KOPT-K1 (cell line): ENCODE measurements at regions not wholly inside any gene's neighbourhood (a gene's known extent, or its start where the extent isn't known, plus 50 kb on each side); places are given as distances from the start of the nearest gene placed in this dataset.

Experiments
- H3K27ac ChIP-seq: fragments of 200-600 bp; sonication (generic); 2 replicates; pipeline ENCODE4 v1.5.1; 2016; ENCODE audit warnings: antibody characterized with exemption, mild to moderate bottlenecking, low read depth, low read length; ENCODE audit not compliant: poor library complexity, severe bottlenecking
- H3K36me3 ChIP-seq: fragments of 200-600 bp; sonication (generic); 2 replicates; pipeline ENCODE4 v1.5.1; 2017; ENCODE audit warnings: antibody characterized with exemption, mild to moderate bottlenecking, low read length, moderate library complexity; ENCODE audit not compliant: insufficient read depth
- H3K9me3 ChIP-seq: fragments of 200-600 bp; sonication (generic); 2 replicates; pipeline ENCODE4 v1.5.1; 2017; ENCODE audit warnings: antibody characterized with exemption, low read length, mild to moderate bottlenecking; ENCODE audit not compliant: insufficient read depth, poor library complexity, severe bottlenecking

DNA sequence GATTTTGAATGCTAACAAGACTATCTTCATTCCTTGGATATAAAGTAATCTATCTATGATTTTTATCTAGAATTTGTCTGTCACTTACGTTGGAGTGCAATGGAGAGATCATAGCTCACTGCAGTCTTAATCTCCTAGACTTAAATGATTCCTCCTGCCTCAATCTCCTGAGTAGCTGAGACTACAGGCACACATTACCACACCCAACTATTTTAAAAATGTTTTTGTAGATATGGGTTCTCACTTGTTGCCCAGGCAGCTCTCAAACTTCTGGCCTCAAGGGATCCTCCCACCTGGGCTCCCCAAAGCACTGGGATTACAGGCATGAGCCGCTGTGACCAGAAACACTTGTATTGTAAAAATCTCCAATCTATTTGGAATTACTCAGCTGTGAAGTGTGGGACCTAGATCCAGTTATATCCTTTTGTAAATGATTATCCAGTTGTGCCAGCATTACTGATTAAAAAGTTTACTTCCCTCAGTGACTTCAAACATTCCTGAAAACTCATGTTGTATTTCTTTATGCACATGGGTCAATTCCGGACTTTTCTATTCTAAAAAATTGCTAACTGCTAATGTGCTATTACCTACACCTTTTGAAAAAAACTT is 1793.8 kb upstream of the WWC1 start:
- Histone ChIP-seq H3K27ac (no peak overlapping the region), H3K36me3 (no peaks in the 10 kb centered on the region), H3K9me3 (no peaks in the 10 kb centered on the region)

DNA sequence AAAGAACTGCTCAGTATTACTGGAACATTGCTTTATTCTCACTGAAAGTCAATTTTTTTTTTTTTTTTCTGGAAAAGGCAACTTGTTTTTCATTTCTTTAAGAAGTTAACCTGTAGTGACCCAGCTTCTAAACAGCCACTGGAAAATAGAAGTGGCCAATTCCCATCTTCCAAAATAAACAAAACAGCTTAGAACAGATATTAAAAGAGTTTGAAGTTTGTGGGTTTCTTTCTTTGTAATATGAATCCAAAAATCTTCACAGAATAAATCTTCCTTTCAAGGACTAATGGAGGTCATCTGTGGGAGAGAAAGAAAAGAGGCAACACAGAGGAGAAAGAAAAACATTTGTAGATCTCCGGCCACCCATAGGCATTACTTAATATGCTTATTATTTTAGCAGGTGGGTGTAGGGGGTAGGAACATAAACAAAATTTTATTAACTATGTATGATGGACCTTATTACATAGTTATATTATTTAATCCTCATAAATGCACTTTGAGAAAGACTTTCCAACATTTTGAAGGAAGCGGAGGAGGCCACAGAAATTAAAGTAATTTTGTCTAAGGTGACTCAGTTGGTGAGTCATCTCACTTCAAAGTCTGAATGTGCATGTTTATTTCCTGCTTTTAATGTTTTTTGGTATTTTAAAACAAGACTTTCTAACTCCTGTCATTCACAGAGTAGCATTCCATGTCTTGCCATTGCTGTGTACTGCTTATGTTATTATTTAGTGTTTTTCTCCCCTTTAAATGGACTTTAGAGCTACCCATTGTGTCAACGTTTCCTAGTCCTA is 1791.8 kb upstream of the WWC1 start:
- no peaks in the 10 kb centered on the region for H3K9me3 ChIP-seq
- no peak overlapping the region for H3K27ac ChIP-seq
- no peaks in the 10 kb centered on the region for H3K36me3 ChIP-seq

DNA sequence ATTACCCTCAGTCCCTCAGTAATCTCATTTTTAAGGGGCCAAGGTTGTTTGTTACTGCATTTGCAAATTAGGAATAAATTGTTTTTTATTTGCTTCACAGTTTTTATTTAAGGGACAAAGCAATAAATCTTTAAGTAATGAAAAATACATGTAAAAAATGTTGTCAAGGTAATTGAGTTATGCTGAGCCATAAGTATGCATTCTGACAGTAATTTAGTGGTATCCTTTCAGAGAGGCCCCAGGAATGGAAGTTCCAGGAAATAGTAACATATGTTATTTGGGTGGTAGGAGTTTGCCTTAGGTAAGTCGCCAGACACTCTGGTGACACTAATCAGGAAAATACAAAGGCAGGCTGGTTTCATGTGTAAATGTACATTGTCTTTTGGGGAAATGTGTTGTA is 1787.9 kb upstream of the WWC1 start:
- Histone ChIP-seq H3K9me3 (no peaks in the 10 kb centered on the region), H3K27ac (no peak overlapping the region), H3K36me3 (no peaks in the 10 kb centered on the region)

DNA sequence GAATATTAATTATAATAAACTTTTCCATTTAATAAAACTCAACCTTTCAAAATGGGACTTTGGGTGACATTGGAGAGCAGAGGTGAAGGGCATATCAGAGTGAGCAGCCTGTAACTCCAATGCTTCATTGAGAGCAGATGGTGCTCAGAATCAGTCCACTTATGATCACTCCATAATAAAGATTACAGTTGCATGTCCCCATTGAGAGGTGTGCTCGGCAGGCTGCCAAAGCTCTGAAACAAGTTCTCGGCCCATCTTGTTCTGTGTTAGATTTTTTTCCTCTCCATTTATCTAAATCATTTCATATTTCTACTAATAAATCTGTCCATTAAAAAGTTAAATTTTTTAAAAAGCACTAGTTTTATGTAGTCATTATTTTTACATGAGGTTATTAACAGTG is 1786.4 kb upstream of the WWC1 start:
- no peaks in the 10 kb centered on the region for H3K9me3 ChIP-seq
- H3K27ac ChIP-seq = no peak overlapping the region
- H3K36me3 ChIP-seq = no peaks in the 10 kb centered on the region

DNA sequence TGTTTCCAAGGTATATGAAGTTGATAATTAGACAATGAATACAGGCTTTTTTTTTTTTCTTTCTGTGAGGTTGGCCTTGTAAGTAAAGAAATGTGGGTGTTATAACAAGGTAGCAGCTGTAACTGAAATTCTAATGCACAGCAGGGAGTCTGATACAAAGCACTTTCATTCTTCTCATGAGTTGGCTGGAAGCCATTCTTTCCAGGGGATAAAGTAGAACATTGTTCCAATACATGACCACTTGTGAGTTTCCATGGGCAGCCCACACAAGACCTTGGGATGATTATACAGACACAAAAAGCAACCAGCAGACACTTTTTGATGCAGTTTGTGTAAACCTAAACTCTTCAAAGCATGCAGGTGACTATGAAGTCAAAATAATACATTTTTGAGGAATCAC is 1785.9 kb upstream of the WWC1 start:
- no peak overlapping the region for H3K27ac ChIP-seq
- H3K36me3 ChIP-seq = no peaks in the 10 kb centered on the region
- H3K9me3 ChIP-seq = no peaks in the 10 kb centered on the region

DNA sequence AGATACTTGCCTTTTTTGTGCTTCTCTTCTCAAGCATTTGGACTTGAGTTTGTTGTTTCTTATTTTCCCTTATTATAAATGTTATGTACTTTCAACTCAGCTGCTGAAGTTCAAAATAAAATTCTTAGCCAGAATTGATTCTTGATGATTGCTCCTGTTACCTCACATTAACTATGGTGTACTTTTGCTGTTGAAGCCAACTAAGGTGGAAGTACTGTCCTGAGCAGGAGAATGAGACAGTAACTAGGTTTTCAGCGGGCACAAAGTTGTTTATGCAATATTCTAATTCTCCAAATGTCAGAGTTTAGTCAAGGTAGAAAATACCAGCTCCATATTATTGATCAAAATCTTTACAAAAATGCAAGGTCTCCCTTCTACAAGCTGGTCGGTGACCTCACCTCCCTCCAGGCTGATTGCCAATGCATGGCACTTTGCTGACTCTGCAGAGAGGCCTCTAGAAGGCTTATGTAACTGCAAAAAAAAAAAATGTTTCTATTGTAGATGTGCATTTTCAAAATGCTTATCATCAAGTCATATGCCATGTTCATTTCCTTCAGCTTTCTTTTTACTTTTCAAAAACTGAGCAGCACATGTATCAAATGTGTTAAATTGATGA is 1783.5 kb upstream of the WWC1 start:
- H3K27ac ChIP-seq = no peak overlapping the region
- no peaks in the 10 kb centered on the region for H3K36me3 ChIP-seq
- no peaks in the 10 kb centered on the region for H3K9me3 ChIP-seq

DNA sequence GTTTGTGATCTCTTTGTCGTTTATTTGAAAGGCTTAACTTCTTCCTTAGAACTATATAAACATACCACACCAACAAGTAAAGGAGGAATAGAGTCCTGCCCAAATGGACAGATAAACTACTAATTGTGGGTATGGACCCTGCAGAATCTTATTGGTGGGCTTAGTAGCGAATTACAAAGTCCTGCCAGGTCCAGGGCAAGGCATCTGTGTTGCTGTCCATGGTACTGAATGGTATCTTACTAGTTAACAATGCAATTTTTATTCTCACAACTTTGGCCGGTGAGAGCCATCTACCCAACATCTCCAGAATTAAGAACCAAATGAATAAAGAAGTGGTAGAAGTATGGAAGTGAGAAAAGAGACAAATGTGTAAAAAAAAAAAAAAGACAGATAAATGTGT is 1782.4 kb upstream of the WWC1 start:
- Histone ChIP-seq H3K27ac (no peak overlapping the region), H3K9me3 (no peaks in the 10 kb centered on the region), H3K36me3 (no peaks in the 10 kb centered on the region)

DNA sequence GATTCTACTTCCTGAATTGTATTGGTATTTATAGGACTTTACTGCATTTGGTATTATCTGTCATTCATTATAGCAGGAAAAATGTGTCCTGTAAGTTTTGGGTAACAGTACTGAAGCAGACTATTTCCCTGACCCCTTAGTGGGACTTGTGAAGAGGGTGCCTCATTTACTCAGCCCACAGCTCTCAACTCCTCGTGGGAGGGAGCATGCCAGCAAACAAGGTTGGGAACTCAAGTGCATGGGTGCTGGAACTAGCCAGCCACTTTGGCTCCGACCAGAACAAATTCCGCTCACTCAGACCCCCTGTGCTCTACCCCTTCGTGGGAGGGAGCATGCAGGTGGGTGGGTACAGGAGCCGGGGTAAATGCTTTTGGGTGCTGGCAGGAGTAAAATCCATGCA is 1773.5 kb upstream of the WWC1 start:
- Histone ChIP-seq H3K36me3 (no peaks in the 10 kb centered on the region), H3K9me3 (no peaks in the 10 kb centered on the region), H3K27ac (no peak overlapping the region)

DNA sequence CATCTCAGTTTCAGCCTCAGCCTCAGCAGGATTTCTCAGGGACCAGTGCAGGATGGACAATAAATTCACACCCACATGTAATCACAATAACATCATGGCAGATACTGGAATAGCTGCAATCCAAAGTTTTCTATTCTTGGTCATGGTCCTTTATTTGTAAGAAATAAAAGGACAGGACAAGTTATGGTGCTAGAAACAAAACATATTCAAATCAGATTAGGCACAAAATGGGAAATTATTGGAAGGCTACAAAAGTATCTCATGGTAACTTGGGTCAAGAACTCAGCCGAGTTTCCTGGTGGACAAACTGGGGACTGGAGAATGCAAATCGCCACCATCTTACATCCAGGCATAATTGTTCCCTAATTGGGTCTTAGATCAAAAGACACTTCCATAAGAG is 1768.2 kb upstream of the WWC1 start:
- no peaks in the 10 kb centered on the region for H3K9me3 ChIP-seq
- H3K27ac ChIP-seq = no peak overlapping the region
- no peaks in the 10 kb centered on the region for H3K36me3 ChIP-seq

DNA sequence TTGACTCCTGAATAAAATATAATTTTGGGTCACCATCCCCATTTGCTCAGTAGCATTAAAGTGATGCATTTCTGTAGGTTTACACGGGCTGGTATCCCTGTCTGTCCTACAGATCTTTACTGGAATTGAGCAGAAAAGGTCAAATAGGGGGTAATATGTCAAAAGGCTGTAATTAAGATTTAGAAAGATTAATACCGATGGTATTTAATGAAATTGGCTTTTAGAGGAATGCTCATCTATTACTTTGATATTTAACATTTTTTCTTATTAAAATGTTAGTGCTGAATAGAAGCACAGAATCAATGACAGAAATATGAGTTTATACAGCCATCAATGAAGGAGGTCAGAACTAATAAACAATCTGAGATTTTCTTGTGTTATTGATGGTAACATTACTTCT is 1762.2 kb upstream of the WWC1 start:
- no peaks in the 10 kb centered on the region for H3K9me3 ChIP-seq

DNA sequence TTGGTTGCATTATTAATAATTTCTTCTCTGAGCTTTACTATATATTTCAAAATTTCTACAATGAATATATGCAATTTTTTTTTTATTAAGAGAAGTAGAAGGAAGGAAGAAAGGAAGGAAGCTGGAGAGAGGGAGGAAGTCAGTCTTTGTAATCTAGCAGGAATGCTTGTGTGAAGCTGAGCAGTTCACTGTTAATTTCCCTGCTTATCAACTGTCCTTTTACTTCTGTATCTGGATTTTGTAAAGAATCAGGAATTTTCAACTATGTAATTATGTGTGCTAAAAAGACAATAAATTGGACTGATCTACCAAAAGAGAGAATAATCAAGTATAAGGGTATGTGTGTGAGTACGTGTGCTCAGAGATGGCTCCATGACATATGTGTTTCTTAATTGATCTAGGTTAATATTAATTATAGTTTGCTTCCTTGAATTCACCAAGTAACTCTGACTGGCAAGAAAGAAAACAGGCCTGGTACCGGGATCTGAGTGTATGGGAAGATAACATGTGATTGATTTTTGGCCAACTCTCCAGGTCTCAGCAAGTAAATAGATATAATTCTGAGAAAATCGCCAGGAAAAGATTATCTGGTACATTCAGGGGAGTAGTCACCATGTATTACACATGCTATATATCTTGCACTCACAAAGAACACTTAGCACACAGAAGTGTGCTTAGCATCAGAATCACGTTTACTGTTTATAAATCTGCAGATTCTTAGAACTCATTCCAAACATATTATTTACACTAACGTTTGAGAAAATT is 1758.8 kb upstream of the WWC1 start:
- no peaks in the 10 kb centered on the region for H3K9me3 ChIP-seq
- H3K27ac ChIP-seq = no peak overlapping the region
- no peaks in the 10 kb centered on the region for H3K36me3 ChIP-seq

More for the DNA sequence above, 1762.2 kb upstream of the WWC1 start:
- H3K36me3 ChIP-seq = no peaks in the 10 kb centered on the region
- H3K27ac ChIP-seq = no peak overlapping the region

DNA sequence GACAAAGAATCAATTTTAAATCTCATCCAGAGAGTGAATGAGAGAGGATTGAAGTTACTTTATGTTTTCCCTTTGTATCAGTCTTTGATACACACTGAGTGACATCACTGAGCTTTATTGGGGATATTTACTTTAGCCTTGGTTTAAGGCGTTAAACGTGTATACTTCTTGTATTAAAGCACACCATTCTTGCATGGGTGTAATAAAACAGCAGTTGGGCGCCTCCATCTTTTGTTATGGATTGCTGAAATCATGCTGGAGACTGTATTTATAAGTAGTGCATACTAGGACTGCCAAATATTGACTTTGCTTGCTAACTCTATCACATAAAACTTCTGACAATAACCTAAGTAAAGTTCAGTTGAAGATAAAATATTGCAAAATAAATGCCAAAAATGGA is 1755.8 kb upstream of the WWC1 start:
- Histone ChIP-seq H3K9me3 (no peaks in the 10 kb centered on the region), H3K27ac (no peak overlapping the region), H3K36me3 (no peaks in the 10 kb centered on the region)

DNA sequence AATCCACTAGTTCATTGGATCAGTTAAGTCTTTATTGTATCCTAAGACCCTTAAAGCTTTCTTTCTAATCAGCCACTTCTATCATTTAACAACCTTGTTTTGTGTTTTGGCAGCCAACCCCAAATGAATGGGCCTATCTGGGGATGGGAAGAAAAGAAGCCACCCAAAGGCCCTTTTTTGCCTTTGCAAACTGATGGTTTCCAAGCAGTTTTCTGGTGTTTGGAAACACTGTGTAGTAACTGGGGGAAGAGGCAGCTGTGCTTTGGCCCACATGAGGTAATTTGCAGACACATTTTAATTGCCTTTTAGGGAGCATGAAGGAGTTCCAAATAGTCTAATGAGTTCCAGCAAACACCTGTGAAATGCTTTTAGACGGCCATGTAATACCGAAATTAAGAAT is 1751.3 kb upstream of the WWC1 start:
- Histone ChIP-seq H3K27ac (no peak overlapping the region), H3K9me3 (no peaks in the 10 kb centered on the region), H3K36me3 (no peaks in the 10 kb centered on the region)

DNA sequence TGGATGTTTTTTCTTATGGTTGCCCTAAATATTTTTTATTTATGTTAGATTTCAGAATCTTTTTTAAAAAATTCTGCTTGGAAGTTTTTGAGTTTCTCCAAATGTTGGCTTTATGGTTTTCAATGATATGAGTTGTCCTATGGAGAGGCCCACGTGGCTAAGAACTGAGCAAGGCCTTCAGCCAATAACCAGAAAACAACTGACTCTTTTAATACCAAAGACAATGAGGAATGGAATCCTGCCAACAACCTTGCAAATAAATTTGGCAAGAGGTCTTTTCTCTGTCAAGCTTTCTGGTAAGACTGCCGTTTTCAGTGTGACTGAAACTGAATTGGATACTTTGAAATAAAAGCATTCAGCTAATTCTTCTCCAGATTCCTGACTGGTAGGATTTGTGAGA is 1740.1 kb upstream of the WWC1 start:
- Histone ChIP-seq H3K36me3 (no peaks in the 10 kb centered on the region), H3K27ac (no peak overlapping the region), H3K9me3 (no peaks in the 10 kb centered on the region)

DNA sequence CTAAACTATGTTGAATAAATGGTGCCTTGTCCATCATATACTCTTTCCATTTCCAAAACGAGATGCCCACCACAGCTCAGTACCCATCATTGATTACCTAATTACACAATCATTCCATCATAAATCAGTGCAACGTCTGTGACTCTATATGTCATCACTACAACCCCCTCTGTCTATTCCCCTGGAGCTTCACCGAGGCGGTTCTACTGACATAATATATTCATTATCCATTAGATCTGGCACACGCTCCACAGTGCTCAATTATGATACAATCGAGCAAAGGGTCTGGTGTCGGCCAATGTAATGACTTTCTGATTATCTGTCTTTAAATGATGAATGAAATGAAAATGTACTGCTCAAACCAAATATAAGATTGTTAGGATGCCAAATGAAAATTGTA is 1737.7 kb upstream of the WWC1 start:
- Histone ChIP-seq H3K27ac (no peak overlapping the region), H3K9me3 (no peaks in the 10 kb centered on the region), H3K36me3 (no peaks in the 10 kb centered on the region)
